ENCODE measurements at regions not wholly inside any gene's neighbourhood (a gene's known extent, or its start where the extent isn't known, plus 50 kb on each side); places are given as distances from the start of the nearest gene placed in this dataset.
A peak's percentile ranks its signal among the peaks of the same experiment; 100 is the strongest.
"Not testable (repeated sequence)": the region's sequence is repeated elsewhere in the genome, so short reads cannot be mapped to it uniquely, and the experiment has no call there.

DNA sequence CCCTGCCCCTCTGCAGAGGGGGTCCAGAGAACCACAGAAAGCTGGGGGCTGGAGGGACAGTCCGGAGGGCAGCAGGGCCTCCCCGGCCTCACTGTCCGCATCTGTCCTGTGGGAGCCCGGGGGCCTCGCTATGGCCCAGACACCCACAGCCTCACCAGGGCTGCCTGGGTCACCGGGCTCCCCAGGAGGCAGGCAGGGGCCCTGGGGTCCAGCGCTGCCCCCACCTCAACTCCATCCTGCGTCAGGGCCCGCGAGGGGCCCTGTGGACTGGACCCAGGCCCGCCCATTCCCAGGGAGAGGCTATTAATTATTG lies 96.1 kb downstream of the POTEG start:
- H3K9ac ChIP-seq; H3K79me2 ChIP-seq (ENCODE audit: insufficient read depth); H3F3A ChIP-seq (replicated peaks; ENCODE audit: insufficient read depth); H3K27me3 ChIP-seq (ENCODE audit: insufficient read depth); H3K4me1 ChIP-seq (ENCODE audit: control insufficient read depth in 1 of 2, insufficient read depth in 2 of 2, low read depth in 1 of 2, low read length in 1 of 2); H3K36me3 ChIP-seq (replicated peaks in 1 of 2; ENCODE audit: control insufficient read depth in 1 of 2, insufficient read depth in 2 of 2, low read length in 1 of 2); H3K9me2 ChIP-seq; H3K27ac ChIP-seq (ENCODE audit: low read depth in 2 of 2, low read length in 1 of 2); CTCF ChIA-PET; H4K20me1 ChIP-seq (ENCODE audit: insufficient read depth); H3K9me3 ChIP-seq; H2AFZ ChIP-seq (ENCODE audit: low read depth); POLR2A ChIA-PET; DNase-seq: not testable (repeated sequence)
- Histone ChIP-seq H3K4me3 (ENCODE audit: low read depth in 2 of 2, low read length in 1 of 2) (peak overlapping the region; percentile 29 to 50; a peak in 3 of 4 replicates), H3K4me2 (0 out of 2 replicates have a peak overlapping the region, but pooled peaks have one; percentile 57)
- no CpG with 5 or more reads among the region's 11 CpGs for WGBS (ENCODE audit: low lambda C conversion rate)

DNA sequence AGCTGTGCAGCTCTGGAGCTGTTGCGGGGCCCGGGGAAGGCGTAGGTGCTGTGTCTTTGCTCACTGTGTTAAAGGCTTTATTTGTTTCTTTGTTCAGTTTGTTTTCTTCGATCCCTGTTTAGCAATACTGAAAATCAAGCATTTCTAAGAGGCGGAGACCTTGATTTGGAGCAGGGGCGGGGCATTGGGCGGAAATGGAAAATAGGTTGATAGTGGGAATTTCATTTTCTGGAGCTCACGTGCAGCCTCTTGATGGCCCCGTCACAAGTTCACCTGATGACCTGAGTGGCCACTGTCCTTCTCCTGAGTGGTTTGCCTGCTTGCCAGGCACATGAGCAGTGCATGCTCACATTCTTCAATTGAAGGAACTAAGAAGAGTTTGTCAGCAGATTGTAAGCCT lies 93.2 kb downstream of the POTEG start:
- H3K27ac ChIP-seq (ENCODE audit: low read depth in 2 of 2, low read length in 1 of 2); H3K9me2 ChIP-seq; H3K4me1 ChIP-seq (ENCODE audit: control insufficient read depth in 1 of 2, insufficient read depth in 2 of 2, low read depth in 1 of 2, low read length in 1 of 2); H3K9me3 ChIP-seq; H3K4me3 ChIP-seq (ENCODE audit: low read depth in 2 of 2, low read length in 1 of 2); DNase-seq; H3K9ac ChIP-seq; H3K27me3 ChIP-seq (ENCODE audit: insufficient read depth); POLR2A ChIA-PET; H3F3A ChIP-seq (replicated peaks; ENCODE audit: insufficient read depth); H3K4me2 ChIP-seq; H2AFZ ChIP-seq (ENCODE audit: low read depth); H3K36me3 ChIP-seq (replicated peaks in 1 of 2; ENCODE audit: control insufficient read depth in 1 of 2, insufficient read depth in 2 of 2, low read length in 1 of 2); CTCF ChIA-PET; H4K20me1 ChIP-seq (ENCODE audit: insufficient read depth); H3K79me2 ChIP-seq (ENCODE audit: insufficient read depth): not testable (repeated sequence)
- WGBS (ENCODE audit: low lambda C conversion rate) = 81% methylated on average over 9 of the region's 9 CpGs

DNA sequence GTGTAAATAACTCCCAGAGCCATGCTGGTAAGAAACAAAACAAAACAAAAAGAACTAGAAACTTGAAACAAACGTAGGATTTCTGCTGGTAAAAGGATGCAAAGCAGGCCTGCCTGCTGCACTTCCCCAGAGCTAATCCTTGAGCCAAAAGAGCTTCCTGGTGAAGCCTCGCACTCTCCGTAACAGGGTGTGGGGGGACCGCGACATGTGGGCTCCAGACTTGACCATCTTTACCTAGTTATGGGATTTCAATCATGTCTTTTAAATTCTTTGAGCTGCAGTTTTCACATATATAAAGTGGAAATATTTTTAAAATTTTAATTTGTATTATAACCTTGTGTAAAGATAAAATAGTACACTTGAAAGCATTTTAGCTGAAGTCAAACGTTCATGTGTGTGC lies 92.5 kb downstream of the POTEG start:
- H4K20me1 ChIP-seq (ENCODE audit: insufficient read depth); H3K4me3 ChIP-seq (ENCODE audit: low read depth in 2 of 2, low read length in 1 of 2); H3K9ac ChIP-seq; H3K4me1 ChIP-seq (ENCODE audit: control insufficient read depth in 1 of 2, insufficient read depth in 2 of 2, low read depth in 1 of 2, low read length in 1 of 2); H2AFZ ChIP-seq (ENCODE audit: low read depth); CTCF ChIA-PET; H3K27me3 ChIP-seq (ENCODE audit: insufficient read depth); H3K4me2 ChIP-seq; H3K79me2 ChIP-seq (ENCODE audit: insufficient read depth); POLR2A ChIA-PET; H3K9me3 ChIP-seq; H3K9me2 ChIP-seq; H3K27ac ChIP-seq (ENCODE audit: low read depth in 2 of 2, low read length in 1 of 2); H3F3A ChIP-seq (replicated peaks; ENCODE audit: insufficient read depth); H3K36me3 ChIP-seq (replicated peaks in 1 of 2; ENCODE audit: control insufficient read depth in 1 of 2, insufficient read depth in 2 of 2, low read length in 1 of 2); DNase-seq: not testable (repeated sequence)
- WGBS (ENCODE audit: low lambda C conversion rate) = 85% methylated on average over 4 of the region's 6 CpGs

DNA sequence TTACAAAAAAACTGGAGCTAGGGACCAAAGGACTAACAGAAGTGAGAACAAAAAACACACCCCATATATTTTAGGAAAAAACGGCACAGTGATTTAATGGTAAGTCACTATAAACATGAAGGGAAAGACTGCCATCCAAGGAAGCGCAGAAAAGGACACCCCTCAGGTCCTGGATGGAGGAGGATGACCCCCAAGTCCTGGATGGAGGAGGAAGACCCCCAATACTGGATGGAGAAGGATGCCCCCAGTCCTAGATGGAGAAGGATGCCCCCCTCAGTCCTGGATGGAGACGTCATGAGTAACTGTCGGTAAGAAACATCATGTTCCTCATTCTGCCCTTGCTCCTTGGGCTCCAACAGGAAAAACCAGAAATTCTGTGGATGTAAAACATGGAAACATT lies 89.9 kb downstream of the POTEG start:
- H3K27me3 ChIP-seq (ENCODE audit: insufficient read depth); H3K9me2 ChIP-seq; H4K20me1 ChIP-seq (ENCODE audit: insufficient read depth); H3K9ac ChIP-seq; H2AFZ ChIP-seq (ENCODE audit: low read depth); DNase-seq; H3K9me3 ChIP-seq; H3K79me2 ChIP-seq (ENCODE audit: insufficient read depth); H3K36me3 ChIP-seq (replicated peaks in 1 of 2; ENCODE audit: control insufficient read depth in 1 of 2, insufficient read depth in 2 of 2, low read length in 1 of 2); POLR2A ChIA-PET; H3K4me3 ChIP-seq (ENCODE audit: low read depth in 2 of 2, low read length in 1 of 2); H3K27ac ChIP-seq (ENCODE audit: low read depth in 2 of 2, low read length in 1 of 2); CTCF ChIA-PET; H3F3A ChIP-seq (replicated peaks; ENCODE audit: insufficient read depth); H3K4me1 ChIP-seq (ENCODE audit: control insufficient read depth in 1 of 2, insufficient read depth in 2 of 2, low read depth in 1 of 2, low read length in 1 of 2): not testable (repeated sequence)
- 28% methylated on average over 4 of the region's 4 CpGs for WGBS (ENCODE audit: low lambda C conversion rate)
- H3K4me2 ChIP-seq = peak overlapping the region; percentile 31; the same call in 1 of the 2 replicates

DNA sequence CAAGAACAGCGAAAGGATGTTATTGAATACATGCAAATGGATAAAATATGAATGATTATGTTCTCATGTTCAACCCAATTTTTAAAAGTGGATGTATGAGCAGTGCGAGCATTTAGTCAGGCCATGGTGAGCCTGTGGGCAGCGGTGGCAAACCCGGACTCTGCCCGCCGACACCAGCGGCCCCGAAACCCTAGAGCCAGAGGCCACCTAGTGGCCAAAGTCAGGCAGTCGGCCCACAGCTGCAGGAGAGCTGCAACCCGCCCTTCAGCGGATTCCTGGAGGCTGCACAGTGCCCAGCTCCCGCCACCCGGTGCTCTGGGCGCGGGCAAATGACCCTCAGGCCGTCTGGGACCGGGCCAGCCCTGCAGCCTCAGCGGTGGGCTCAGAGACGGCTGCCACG lies 89.5 kb downstream of the POTEG start:
- CTCF ChIA-PET; H2AFZ ChIP-seq (ENCODE audit: low read depth); H3K79me2 ChIP-seq (ENCODE audit: insufficient read depth); H3K36me3 ChIP-seq (replicated peaks in 1 of 2; ENCODE audit: control insufficient read depth in 1 of 2, insufficient read depth in 2 of 2, low read length in 1 of 2); H3K9me2 ChIP-seq; POLR2A ChIA-PET; H3K4me3 ChIP-seq (ENCODE audit: low read depth in 2 of 2, low read length in 1 of 2); H3K9ac ChIP-seq; H3K4me1 ChIP-seq (ENCODE audit: control insufficient read depth in 1 of 2, insufficient read depth in 2 of 2, low read depth in 1 of 2, low read length in 1 of 2); H3F3A ChIP-seq (replicated peaks; ENCODE audit: insufficient read depth); DNase-seq; H3K9me3 ChIP-seq; H3K27me3 ChIP-seq (ENCODE audit: insufficient read depth); H4K20me1 ChIP-seq (ENCODE audit: insufficient read depth); H3K27ac ChIP-seq (ENCODE audit: low read depth in 2 of 2, low read length in 1 of 2): not testable (repeated sequence)
- H3K4me2 ChIP-seq = peak overlapping the region; percentile 31; the same call in 1 of the 2 replicates
- 11% methylated on average over 4 of the region's 20 CpGs for WGBS (ENCODE audit: low lambda C conversion rate)

DNA sequence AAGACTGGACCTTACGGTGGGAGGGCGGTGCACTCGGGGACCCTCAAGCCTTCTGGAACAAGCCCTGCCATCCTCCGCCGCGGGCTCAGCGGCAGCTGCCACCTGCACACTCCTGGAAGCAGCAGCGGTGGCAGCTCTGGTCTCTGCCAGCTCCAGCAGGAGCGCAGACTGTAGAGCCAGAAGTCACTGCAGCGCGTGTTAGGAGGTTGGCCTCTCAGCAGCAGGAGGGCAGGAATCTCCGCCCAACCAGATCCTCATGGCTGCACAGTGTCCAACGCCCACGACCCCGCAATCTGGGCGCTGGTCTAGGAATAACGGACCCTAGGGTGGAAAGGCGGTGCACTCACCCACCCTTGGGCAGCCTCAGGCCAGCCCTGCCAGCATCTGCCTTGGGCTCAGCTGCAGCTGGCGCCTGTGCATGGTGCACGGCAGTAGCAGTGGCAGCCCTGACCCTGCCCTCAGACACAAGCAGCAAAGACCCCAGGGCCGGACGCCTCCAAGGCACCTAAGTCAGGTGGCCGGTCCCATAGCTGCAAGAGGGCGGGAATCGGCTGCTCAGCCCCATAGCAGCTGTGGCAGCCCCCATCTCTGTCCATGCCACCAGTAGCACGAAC lies 88.7 kb downstream of the POTEG start:
- CTCF ChIA-PET; H3K79me2 ChIP-seq (ENCODE audit: insufficient read depth); H3K27me3 ChIP-seq (ENCODE audit: insufficient read depth); H4K20me1 ChIP-seq (ENCODE audit: insufficient read depth); H3F3A ChIP-seq (replicated peaks; ENCODE audit: insufficient read depth); H3K9me2 ChIP-seq; H2AFZ ChIP-seq (ENCODE audit: low read depth); POLR2A ChIA-PET; H3K9ac ChIP-seq; H3K9me3 ChIP-seq; H3K27ac ChIP-seq (ENCODE audit: low read depth in 2 of 2, low read length in 1 of 2); H3K4me1 ChIP-seq (ENCODE audit: control insufficient read depth in 1 of 2, insufficient read depth in 2 of 2, low read depth in 1 of 2, low read length in 1 of 2); H3K36me3 ChIP-seq (replicated peaks in 1 of 2; ENCODE audit: control insufficient read depth in 1 of 2, insufficient read depth in 2 of 2, low read length in 1 of 2); H3K4me3 ChIP-seq (ENCODE audit: low read depth in 2 of 2, low read length in 1 of 2); DNase-seq: not testable (repeated sequence)
- 0 out of 2 replicates have a peak overlapping the region, but pooled peaks have one; percentile 59 for H3K4me2 ChIP-seq
- WGBS (ENCODE audit: low lambda C conversion rate) = 3% methylated on average over 8 of the region's 26 CpGs
